ENCODE measurements at regions not wholly inside any gene's neighbourhood (a gene's known extent, or its start where the extent isn't known, plus 50 kb on each side); places are given as distances from the start of the nearest gene placed in this dataset.

GRCh38 chr20:40100261-40100660, 588.8 kb downstream of the MAFB start:
- TF ChIP-seq POLR2AphosphoS5 (IDR thresholded peaks at IDR 0.05; ENCODE audit: low read depth), result no peak
- TF ChIP-seq CREB1 (CRISPR knock-in tag; IDR thresholded peaks at IDR 0.05; ENCODE audit: low read depth), result no peak
- TF ChIP-seq CTCF (conservative IDR thresholded peaks at IDR 0.05; ENCODE audit: low read depth in 2 of 2), result no peak
- no peak for TF ChIP-seq EZH2phosphoT487 (IDR thresholded peaks at IDR 0.05; ENCODE audit: unreplicated experiment)
- TF ChIP-seq EZH2 (IDR thresholded peaks at IDR 0.05; ENCODE audit: low read depth, unreplicated experiment), result no peak
- TF ChIP-seq ZNF331 (CRISPR knock-in tag; IDR thresholded peaks at IDR 0.05; ENCODE audit: low read depth), result no peak
- TF ChIP-seq REST (IDR thresholded peaks at IDR 0.05; ENCODE audit: unreplicated experiment), result no peak
- TF ChIP-seq JUNB (IDR thresholded peaks at IDR 0.05; ENCODE audit: unreplicated experiment), result no peak
